Lung (tissue), 11 donors: ENCODE measurements at regions not wholly inside any gene's neighbourhood (a gene's known extent, or its start where the extent isn't known, plus 50 kb on each side); places are given as distances from the start of the nearest gene placed in this dataset.

Experiments used
- ATAC-seq: fragments of 200-7000 bp; cut with Tn5 transposase; one replicate; pipeline ENCODE4 v1.9.1; 2020; ENCODE audit warnings: moderate number of reproducible peaks; ENCODE audit not compliant: insufficient read depth, low FRiP score
- DNase-seq, 3 donors: peaks; one replicate each; pipeline ENCODE4 v3.0.0-alpha.2; 2013 to 2017
- H3K27ac ChIP-seq, 2 donors: one replicate each; pipeline ENCODE4 v1.5.1; 2013; ENCODE audit warnings: mild to moderate bottlenecking in 2 of 2, moderate library complexity in 2 of 2, control low read depth in 1 of 2, inconsistent platforms in 1 of 2, low read depth in 1 of 2, low read length in 1 of 2
- H3K27me3 ChIP-seq, 3 donors: one replicate each; pipeline ENCODE4 v1.5.1; 2013; ENCODE audit warnings: low read length in 2 of 3; ENCODE audit not compliant: control insufficient read depth in 3 of 3, insufficient read depth in 3 of 3
- H3K36me3 ChIP-seq, 4 donors: one replicate each; pipeline ENCODE4 v1.5.1; 2013; ENCODE audit warnings: low read length in 4 of 4, mild to moderate bottlenecking in 1 of 4, moderate library complexity in 1 of 4; ENCODE audit not compliant: control insufficient read depth in 4 of 4, insufficient read depth in 4 of 4
- H3K4me1 ChIP-seq, 5 donors: one replicate each; pipeline ENCODE4 v1.5.1; 2013; ENCODE audit warnings: low read length in 5 of 5, mild to moderate bottlenecking in 2 of 5, moderate library complexity in 1 of 5; ENCODE audit not compliant: control insufficient read depth in 5 of 5, insufficient read depth in 5 of 5
- H3K4me3 ChIP-seq: one replicate; pipeline ENCODE4 v1.5.1; 2013; ENCODE audit warnings: mild to moderate bottlenecking, control low read depth, moderate library complexity
- H3K9ac ChIP-seq, 2 donors: one replicate each; pipeline ENCODE4 v1.5.1; 2013; ENCODE audit warnings: low read length in 2 of 2, control low read depth in 1 of 2; ENCODE audit not compliant: insufficient read depth in 1 of 2
- H3K9me3 ChIP-seq, 4 donors: one replicate each; pipeline ENCODE4 v1.5.1; 2013; ENCODE audit warnings: low read length in 3 of 4, mild to moderate bottlenecking in 1 of 4, moderate library complexity in 1 of 4; ENCODE audit not compliant: control insufficient read depth in 4 of 4, insufficient read depth in 3 of 4
- CTCF ChIP-seq: IDR thresholded peaks from 2 replicates; pipeline ENCODE4 v1.5.1; 2012; ENCODE audit warnings: mild to moderate bottlenecking; ENCODE audit errors: control extremely low read depth, extremely low read depth
- WGBS, 2 donors: extraction: QIAGEN DNeasy Blood & Tissue Kit; methylation state at CpG; one replicate each; pipeline ENCODE4 v1.1.7; 2013; 5-methylcytosine and 5-hydroxymethylcytosine counted together
- donor health status: control.
- donor health status: control.
- donor health status: Bipolar disorder and iron deficiency.
- donor health status: healthy.
- donor health status: DM: yes; HTN: yes; CAD: no.

GRCh38 chr2:181125359-181125758, 145.0 kb downstream of the UBE2E3 start:
- no peaks in the 10 kb centered on the region for H3K27me3 ChIP-seq
- no peak overlapping the region for H3K27ac ChIP-seq
- H3K4me1 ChIP-seq, result no peaks in the 10 kb centered on the region
- no peak overlapping the region for H3K4me3 ChIP-seq
- H3K9ac ChIP-seq, result no peak overlapping the region
- DNase-seq, result no peak
- no peak for TF ChIP-seq CTCF
- ATAC-seq, result no peak
- WGBS, 2 donors, result 80 to 88% methylated on average over 2 of the region's 2 CpGs
- no peaks in the 10 kb centered on the region for H3K9me3 ChIP-seq
- no peaks in the 10 kb centered on the region for H3K36me3 ChIP-seq

- DNase-seq, result no peak
- no peaks in the 10 kb centered on the region for H3K9me3 ChIP-seq
- TF ChIP-seq CTCF, result no peak
- H3K27ac ChIP-seq, result no peak overlapping the region
- no peaks in the 10 kb centered on the region for H3K36me3 ChIP-seq
- no peak for ATAC-seq
- no peaks in the 10 kb centered on the region for H3K27me3 ChIP-seq
- H3K9ac ChIP-seq, result no peak overlapping the region
- no peak overlapping the region for H3K4me3 ChIP-seq
- no peaks in the 10 kb centered on the region for H3K4me1 ChIP-seq
- 89 to 95% methylated on average over 5 of the region's 5 CpGs for WGBS, 2 donors
Measured at GRCh38 chr2:181126311-181126868, 146.0 kb downstream of the UBE2E3 start.

- no peak overlapping the region for H3K9ac ChIP-seq
- H3K36me3 ChIP-seq, result no peaks in the 10 kb centered on the region
- H3K27me3 ChIP-seq, result no peaks in the 10 kb centered on the region
- no peak overlapping the region for H3K27ac ChIP-seq
- H3K4me3 ChIP-seq, result no peak overlapping the region
- no peaks in the 10 kb centered on the region for H3K4me1 ChIP-seq
- no peaks in the 10 kb centered on the region for H3K9me3 ChIP-seq
- ATAC-seq (no peak), DNase-seq (no peak)
- no peak for TF ChIP-seq CTCF
Measured at GRCh38 chr2:181128199-181128598, 147.8 kb downstream of the UBE2E3 start.

GRCh38 chr2:181129364-181130056, 149.1 kb downstream of the UBE2E3 start:
- ATAC-seq (no peak), DNase-seq (no peak)
- H3K9ac ChIP-seq, result no peak overlapping the region
- 87 to 92% methylated on average over 4 of the region's 4 CpGs for WGBS, 2 donors
- TF ChIP-seq CTCF, result no peak
- no peaks in the 10 kb centered on the region for H3K27me3 ChIP-seq
- no peaks in the 10 kb centered on the region for H3K4me1 ChIP-seq
- H3K9me3 ChIP-seq, result no peaks in the 10 kb centered on the region
- no peaks in the 10 kb centered on the region for H3K36me3 ChIP-seq
- H3K4me3 ChIP-seq, result no peak overlapping the region
- no peak overlapping the region for H3K27ac ChIP-seq
